ENCODE measurements at regions not wholly inside any gene's neighbourhood (a gene's known extent, or its start where the extent isn't known, plus 50 kb on each side); places are given as distances from the start of the nearest gene placed in this dataset.
"Not testable (repeated sequence)": the region's sequence is repeated elsewhere in the genome, so short reads cannot be mapped to it uniquely, and the experiment has no call there.

DNA sequence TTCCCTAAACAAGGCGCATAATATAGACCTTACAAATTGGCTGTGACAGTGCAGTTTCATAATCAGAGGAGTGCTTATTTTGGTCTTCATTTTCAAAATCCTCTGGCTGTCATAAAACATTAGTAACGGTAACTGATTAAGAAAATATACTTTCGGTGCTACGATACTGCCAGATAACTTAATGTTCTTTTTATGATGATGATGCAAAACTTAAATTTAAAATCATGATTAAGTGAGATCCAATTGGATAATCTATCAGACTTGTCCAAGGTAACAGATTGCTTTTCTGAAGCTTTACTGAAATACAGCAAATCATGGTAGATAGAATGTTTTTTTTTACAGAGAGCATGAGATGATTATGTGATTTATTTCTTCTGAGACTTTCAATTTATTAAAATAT, 364.2 kb upstream of the CNTN3 start:
- no peak for FAIRE-seq

DNA sequence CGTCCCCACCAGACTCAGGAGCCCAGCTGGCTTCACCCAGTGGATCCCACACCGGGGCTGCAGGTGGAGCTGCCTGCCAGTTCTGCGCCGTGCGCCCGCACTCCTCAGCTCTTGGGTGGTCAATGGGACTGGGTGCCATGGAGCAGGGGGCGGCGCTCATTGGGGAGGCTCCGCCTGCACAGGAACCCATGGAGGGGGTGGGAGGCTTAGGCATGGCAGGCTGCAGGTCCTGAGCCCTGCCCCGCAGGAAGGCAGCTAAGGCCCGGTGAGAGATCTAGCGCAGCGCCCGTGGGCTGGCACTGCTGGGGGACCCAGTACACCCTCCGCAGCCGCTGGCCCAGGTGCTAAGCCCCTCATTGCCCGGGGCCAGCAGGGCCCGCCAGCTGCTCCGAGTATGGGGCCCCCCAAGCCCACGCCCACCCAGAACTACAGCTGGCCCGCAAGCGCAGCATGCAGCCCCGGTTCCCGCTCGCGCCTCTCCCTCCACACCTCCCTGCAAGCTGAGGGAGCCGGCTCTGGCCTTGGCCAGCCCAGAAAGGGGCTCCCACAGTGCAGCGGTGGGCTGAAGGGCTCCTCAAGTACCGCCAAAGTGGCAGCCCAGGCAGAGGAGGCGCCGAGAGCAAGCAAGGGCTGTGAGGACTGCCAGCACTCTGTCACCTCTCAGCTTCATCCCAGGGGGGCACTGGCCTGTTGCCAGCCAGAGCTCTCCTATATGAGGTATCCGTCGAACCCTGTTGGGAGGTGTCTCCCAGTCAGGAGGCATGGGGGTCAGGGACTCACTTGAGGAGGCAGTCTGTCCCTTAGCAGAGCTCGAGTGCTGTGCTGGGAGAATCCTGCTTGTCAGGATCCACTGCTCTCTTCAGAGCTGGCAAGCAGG, 370.8 kb upstream of the CNTN3 start:
- not testable (repeated sequence) for FAIRE-seq; DNase-seq (ENCODE audit: low spot score in 2 of 2)

More for the DNA sequence above, 364.2 kb upstream of the CNTN3 start:
- no peak for DNase-seq (ENCODE audit: low spot score in 2 of 2)

DNA sequence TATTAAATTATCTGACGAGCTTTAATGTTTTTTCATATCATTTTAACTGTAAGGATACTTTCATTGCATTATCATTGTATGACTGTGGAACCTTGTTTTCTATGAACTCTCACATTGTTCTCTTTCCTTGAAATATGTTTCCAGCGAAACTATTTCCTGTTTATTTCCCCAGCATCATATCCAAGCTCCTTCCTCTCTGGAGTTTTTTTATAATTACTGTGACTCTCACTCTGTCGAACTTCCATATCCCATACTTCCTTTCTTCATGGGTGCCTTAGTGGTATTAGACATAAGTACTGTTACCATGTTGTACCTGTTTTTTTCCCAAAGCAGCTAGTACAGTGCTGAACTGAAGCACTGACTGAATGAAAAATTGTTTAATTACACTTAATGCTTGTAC, 373.6 kb upstream of the CNTN3 start:
- no peak for DNase-seq (ENCODE audit: low spot score in 2 of 2)
- FAIRE-seq, result no peak

DNA sequence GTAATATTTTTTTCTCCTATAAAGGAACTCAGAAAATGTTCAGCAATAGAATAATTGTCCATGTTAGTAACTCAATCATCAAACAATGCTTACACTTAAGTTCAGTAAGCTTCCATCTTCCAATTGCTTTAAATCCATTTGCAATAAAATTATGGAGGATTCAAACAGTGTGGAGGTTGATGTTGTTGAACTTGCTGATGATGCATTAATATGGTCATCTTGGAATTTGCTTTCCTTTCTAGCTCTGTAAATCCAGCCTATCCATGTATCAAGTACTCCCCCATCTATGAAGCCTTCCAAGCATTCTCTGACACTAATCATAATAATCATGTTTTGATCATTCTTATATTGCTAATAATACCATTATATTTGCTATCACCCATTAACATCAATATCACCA, 378.4 kb upstream of the CNTN3 start:
- DNase-seq (ENCODE audit: low spot score in 2 of 2) (no peak), FAIRE-seq (no peak)

DNA sequence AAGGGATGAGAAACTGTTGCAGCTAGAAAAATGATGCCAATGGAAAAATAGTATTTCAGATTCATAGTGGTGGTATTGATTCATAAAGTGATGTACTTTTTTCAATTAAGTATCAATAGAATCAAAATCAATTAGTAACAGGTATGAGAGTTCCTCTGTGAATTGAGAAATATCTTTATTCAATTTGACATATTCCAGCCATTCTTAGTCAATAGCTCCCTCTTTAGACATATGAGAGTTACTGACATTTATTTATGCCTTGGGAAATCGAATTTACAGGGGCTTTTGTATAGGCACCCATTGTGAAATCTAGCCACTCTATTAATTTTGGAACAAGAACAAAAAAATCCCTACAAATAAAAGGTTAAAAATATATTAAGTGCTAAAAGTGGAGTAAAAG, 386.9 kb upstream of the CNTN3 start:
- DNase-seq (ENCODE audit: low spot score in 2 of 2) (peak in 1 of 2 donors; percentile 26), FAIRE-seq (peak; percentile 40)

DNA sequence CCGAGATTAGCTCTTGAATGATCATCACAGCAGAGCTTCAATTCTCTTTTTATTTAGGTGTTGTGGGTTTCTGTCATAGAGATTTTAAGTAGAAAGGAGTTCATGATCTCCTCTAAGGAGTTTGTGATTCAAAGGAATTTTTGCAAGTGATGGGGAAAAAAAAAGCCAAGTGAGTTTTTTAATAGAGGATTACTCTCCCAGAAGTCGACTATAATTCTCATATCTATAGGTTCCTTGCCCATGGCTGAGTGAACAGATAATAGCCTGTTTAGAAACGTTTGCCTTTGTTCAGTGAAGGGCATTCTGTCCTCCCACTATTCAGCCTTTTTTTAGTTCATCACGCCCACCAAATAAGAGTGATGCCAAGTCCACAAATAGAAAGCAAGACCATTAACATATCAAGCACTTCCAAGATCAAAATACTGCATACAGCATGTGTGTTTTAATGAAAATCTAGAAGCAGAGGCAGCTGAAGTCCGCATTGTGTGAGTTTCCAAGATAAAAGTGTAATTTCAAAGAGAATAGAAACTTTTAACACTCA, 398.4 kb upstream of the CNTN3 start:
- no peak for FAIRE-seq
- no peak for DNase-seq (ENCODE audit: low spot score in 2 of 2)

DNA sequence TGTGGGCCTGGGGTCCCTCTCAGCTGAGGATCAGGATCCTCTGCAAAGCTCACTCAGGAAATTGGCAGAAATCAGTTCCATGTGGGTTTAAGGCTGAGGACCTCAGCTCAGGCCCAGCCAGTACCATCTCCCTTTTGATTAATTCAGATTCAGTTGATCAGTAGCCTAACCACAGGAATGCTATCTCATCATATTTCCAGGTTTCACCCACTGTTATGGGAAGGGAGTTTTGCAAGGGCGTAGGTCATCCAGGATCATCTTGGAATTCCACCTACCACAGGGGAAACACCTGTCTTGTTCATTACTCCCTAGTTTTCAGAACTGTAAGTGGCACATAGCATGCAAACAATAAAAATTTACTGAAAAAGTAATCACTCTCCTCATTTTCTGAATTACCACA, 399.5 kb upstream of the CNTN3 start:
- no peak for FAIRE-seq

DNA sequence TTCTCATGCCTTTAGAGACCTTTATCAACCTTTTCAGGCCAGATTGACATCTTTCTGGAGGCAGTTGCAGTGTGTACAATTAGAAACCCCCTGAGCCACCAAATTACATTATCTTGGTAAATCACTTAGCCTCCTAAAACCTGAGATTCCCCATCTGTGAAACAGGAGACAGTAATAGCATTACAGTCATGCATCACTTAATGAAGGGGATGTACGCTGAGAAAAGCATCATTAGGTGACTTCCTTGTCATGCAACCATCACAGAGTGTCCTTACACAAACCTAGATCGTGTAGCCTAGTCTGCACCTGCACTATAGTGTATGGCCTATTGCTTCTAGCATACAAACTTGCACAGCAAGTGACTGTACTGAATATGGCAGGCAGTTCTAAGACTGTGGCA, 400.8 kb upstream of the CNTN3 start:
- DNase-seq (ENCODE audit: low spot score in 2 of 2) (no peak), FAIRE-seq (no peak)

More for the DNA sequence above, 399.5 kb upstream of the CNTN3 start:
- no peak for DNase-seq (ENCODE audit: low spot score in 2 of 2)

DNA sequence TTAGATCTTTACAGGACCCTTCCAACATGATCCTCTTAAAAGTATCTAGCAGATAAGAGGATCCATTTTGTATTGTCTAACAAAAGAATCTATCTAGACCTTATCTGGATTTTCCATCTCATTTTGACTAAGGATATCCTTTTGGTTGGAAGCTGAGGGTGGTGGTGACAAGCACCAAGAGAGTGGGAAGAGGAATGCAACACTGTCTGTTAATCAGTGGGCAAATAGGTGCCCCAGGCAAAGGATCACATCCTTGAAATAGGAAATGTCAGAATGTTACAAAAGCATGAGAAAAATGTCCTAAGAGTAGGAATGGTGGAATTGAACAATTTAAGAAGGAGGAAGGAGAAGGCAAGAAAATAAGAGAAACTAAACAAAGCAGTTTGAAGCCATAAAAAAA, 420.7 kb upstream of the CNTN3 start:
- no peak for FAIRE-seq

DNA sequence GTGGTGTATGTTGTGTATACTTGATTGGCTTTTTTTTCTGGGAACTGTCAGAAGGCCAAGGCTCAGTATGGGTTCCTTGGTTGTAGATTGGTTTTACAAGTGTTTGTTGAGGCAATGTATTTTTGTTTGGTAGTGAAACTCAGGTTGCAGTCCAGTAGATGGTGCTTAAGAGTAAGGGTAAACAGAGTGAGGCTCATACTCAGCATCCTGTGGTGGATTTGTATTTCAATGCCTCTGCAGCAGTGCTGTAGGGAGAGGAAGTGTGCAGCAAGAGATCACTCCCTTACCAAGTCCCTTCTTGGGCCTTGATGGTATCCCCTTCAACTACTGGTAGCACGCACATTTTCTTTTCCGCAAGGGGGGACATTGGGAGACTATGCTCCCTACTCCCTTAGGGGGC, 428.5 kb upstream of the CNTN3 start:
- FAIRE-seq, result no peak
- no peak for DNase-seq (ENCODE audit: low spot score in 2 of 2)

More for the DNA sequence above, 420.7 kb upstream of the CNTN3 start:
- no peak for DNase-seq (ENCODE audit: low spot score in 2 of 2)

DNA sequence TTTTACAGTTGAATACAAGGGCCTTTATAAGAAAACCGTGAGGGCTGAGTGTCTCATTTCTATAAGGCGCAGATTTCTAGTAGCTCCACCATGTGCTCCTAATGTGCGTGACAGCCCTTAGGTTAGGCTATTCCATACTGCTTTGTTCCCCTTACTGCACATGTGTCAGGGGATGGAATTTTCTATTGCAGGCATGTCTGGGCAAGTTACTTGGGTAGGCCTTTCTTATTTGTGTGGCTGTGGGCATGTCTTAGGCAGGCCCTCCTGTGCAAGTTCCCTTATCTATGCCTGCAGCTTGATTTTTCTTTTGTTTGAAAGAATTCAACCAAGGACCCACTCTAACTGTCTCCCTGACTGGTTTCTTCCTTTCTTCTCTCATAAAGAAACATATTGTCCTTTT, 434.2 kb upstream of the CNTN3 start:
- DNase-seq (ENCODE audit: low spot score in 2 of 2) (no peak), FAIRE-seq (no peak)

DNA sequence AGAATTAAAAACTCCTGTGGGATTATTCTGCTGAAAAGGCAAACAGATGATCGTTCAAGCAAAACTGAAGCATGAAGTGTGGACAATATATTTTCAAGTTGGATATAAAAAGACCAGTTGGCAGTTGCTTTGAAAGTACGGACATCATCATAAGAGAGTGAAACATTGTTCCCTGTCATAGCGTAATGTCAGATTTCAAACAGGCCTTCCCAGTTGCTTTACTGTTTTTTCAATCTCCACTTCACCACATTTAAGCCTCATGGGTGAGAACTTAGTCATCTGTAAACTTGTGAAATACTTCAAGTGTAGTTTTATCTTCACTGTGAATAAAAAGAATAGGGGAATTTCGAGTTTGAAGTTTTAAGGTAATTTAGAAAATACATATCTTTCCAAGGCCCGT, 435.1 kb upstream of the CNTN3 start:
- DNase-seq (ENCODE audit: low spot score in 2 of 2), result no peak
- no peak for FAIRE-seq

DNA sequence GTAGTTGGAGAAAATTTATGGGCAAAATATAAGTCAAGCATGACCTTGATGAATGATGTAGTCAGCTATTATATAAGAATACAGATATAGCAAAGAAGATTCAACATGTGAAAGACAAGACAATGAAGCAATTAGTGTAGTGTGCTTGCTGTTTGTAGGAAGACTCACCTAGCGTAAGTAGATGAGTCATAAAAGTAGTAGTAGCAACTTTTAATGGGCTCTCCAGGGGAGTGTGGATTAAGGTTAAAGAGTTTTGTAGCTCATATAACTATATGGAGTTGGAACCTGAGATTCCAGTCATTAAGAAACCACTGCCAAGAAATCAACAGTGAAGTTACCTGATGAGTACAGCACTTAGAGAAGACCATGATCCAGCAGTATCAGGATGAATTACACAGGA, 444.7 kb upstream of the CNTN3 start:
- DNase-seq (ENCODE audit: low spot score in 2 of 2) (no peak), FAIRE-seq (no peak)

DNA sequence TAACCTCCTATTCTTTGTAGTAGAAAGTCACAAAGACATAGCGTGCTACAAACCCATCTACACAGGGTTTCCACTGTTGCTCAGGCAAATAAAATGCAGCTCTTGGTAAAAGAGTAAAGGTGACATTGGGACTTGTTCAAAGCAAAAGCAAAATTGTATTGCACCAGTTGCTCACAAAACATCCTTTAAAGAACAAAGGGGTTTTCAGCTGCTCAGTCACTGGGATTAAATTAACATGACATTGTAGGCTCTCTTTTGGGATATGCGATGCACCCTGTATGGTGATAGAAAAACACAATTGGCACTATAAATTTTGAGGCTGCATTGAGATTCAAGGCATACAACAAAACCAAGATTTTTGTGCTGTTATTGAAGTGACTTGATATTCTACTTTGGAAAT, 447.3 kb upstream of the CNTN3 start:
- no peak for FAIRE-seq

DNA sequence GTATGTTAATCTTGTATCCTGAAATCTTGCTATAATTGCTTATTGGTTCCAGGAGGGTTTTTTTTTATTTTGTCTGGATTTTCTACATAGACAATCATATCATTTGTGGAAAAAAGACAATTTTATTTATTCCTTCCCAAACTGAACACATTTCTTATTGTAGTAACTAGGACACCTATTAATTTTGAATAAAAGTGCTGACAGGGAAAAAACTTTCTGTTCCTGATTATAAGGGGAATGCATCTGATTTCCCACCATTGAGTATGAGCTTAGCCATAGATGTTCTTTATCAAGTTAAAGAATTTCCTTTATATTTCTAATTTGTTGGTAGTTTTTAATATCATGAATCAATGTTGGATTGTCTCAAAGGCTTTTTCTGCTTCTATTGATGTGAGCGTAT, 460.7 kb upstream of the CNTN3 start:
- FAIRE-seq (no peak), DNase-seq (ENCODE audit: low spot score in 2 of 2) (no peak)

More for the DNA sequence above, 447.3 kb upstream of the CNTN3 start:
- no peak for DNase-seq (ENCODE audit: low spot score in 2 of 2)

DNA sequence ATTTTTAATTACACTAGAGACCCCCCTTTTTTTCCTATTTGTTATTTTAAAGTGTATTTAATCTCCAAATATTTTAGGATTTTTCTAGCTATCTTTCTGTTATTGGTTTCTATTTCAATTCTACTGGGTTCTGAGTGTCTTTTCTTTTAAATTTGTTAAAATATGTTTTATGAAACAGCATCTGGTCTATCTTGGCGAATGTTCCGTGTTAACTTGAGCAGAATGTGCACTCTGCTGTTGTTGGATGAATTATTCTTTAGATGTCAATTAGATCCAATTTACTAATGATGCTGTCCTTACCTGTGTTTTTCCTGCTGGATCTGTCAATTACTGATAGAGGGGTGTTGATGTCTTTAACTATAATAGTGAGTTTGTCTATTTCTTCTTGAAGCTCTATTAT, 462.0 kb upstream of the CNTN3 start:
- no peak for FAIRE-seq

DNA sequence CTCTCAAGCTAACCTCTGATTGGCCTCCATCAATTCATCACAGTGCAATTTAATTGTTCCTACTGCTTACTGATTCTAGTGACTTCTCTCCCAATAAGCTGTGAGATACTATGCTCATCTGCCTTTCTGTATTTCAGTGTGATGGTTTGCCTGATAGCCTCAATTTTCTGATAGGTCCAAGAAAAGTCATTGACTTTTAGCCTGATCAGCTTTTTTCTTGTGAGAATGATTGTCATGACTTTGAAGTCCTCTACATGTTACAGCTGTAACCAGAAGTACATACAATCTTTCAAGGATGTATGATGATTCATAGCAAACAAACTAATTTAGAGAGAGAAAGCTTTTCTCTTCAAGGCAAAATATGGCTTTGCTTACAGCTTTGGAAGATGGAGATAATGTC, 463.8 kb upstream of the CNTN3 start:
- DNase-seq (ENCODE audit: low spot score in 2 of 2), result no peak
- no peak for FAIRE-seq

More for the DNA sequence above, 462.0 kb upstream of the CNTN3 start:
- DNase-seq (ENCODE audit: low spot score in 2 of 2), result no peak

DNA sequence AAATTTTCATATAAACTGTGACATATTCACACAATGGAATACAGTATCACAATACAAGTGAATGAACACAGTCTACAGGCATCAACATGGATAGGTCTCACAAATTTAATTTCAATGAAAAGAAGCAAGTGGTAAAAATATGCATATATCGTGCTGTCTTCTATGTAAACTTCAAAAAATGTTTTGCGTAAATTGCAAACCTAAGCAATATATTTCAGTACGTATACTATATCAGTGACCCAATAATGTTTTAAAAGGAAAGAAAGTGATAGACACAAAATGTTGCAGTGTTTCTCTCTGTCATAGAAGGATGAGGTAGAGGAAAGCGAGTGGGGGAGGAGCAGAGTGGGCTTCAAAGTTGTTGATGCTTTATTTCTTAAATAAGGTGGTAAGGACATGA, 468.4 kb upstream of the CNTN3 start:
- DNase-seq (ENCODE audit: low spot score in 2 of 2), result no peak
- no peak for FAIRE-seq

DNA sequence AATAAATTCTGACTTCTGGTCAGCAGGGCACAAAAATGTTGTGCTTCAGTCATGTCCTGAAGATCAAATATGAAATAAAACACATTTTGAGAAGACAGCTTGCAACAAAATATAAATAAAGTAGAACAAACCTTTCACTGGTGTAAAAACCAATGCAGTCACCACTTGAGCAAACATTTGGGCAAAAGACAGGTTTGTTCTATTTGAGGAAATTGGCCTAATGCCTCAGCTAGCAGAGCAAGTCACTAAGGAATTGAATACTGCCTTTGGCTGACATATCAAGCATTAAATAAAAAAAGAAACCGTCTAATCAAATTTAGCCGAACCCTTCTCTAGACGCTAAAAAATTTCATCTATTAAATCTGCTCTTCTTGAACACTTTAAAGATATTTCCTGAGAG, 475.4 kb upstream of the CNTN3 start:
- FAIRE-seq (no peak), DNase-seq (ENCODE audit: low spot score in 2 of 2) (no peak)

DNA sequence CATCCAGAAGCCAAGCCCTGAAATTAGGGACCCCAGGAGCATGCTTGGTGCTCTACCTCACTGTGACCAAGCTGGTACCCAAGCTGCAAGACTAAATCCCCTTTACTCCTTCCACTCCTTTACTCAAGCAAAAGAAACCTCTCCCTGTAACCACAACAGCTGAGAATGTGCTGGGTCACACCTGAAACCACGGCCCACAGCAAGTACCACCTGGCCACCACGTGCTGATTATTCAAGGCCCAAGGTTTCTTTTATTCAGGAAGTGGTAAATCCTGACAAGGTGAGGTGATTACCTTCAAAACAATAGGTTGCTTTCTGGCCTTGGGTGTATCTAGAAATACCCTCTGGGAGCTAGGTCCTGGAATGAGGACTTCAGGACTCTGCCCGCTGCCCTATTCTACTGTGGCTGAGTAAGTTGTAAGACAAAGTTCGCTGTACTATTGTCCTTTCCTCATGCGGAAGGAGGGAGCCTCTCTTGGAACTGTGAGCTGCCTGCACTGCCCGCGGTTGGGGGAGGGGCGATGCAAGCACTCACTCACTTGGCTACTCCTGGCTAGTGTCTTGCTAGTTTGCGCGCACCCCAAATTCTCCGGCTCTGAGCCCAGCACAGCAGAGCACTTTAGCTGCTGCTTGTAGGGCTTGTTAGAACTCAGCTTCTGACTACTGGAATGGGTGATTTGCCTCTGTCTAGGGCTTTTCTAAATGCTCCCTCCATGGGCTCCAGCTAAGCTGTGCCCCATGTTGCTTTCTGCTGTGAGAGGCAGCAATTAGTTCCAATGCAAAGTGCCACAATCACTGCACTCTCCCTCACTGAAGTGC, 487.1 kb upstream of the CNTN3 start:
- no peak for DNase-seq (ENCODE audit: low spot score in 2 of 2)
- FAIRE-seq, result no peak

DNA sequence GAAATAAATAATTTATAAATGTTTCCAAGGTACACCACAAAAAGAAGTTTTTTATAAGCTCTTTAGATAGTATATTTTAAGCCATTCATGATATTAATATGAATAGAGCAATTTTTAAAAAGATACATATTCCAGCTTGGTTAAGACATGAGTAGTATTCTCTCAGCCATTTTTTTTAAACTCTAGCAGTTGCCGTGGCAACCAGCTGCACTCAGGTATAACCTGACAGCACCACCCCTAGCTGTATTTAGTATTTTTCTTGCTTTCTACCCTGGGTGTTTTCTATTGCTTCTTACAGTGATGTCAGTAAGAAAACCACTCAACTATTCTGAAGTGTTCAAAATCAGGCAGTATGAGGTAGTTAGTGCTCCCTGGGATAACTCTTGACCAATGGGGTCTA, 496.3 kb upstream of the CNTN3 start:
- FAIRE-seq (no peak), DNase-seq (ENCODE audit: low spot score in 2 of 2) (no peak)

Measured in frontal cortex (tissue), 3 donors.